ENCODE measurements at regions not wholly inside any gene's neighbourhood (a gene's known extent, or its start where the extent isn't known, plus 50 kb on each side); places are given as distances from the start of the nearest gene placed in this dataset.

- TF ChIP-seq USF1 (CRISPR knock-in tag; IDR thresholded peaks at IDR 0.05) (no peak), ZNF512 (CRISPR knock-in tag; IDR thresholded peaks at IDR 0.05; ENCODE audit: borderline replicate concordance) (no peak), PRDM15 (CRISPR knock-in tag; IDR thresholded peaks at IDR 0.05) (no peak), SOX15 (CRISPR knock-in tag; IDR thresholded peaks at IDR 0.05) (no peak), ZNF532 (CRISPR knock-in tag; IDR thresholded peaks at IDR 0.05; ENCODE audit: borderline replicate concordance) (no peak)
These were observed 201.2 kb upstream of the KLF12 start (continued) for GRCh38 chr13:74335370-74335769.

- Mint-ChIP-seq H3K27me3 (ENCODE audit: low read depth) (no peaks in the 10 kb centered on the region), H3K36me3 (no peaks in the 10 kb centered on the region), H3K27ac (no peak overlapping the region), H3K4me3 (no peak overlapping the region), H3K4me1 (no peaks in the 10 kb centered on the region), H3K9me3 (peaks cover 3% of the 10 kb centered on the region)
- CTCF ChIA-PET = interaction anchor here (1.1 to 1.5 kb wide), 2 partner anchors 43 kb away, joined by 3 to 5 read pairs; no protein-coding TSS in a partner anchor
- no peak for DNase-seq (ENCODE audit: low spot score)
- TF ChIP-seq ZBTB43 (CRISPR knock-in tag; IDR thresholded peaks at IDR 0.05) (no peak), IRF2 (CRISPR knock-in tag; IDR thresholded peaks at IDR 0.05; ENCODE audit: borderline replicate concordance, low read depth) (no peak), ATF3 (CRISPR knock-in tag; conservative IDR thresholded peaks at IDR 0.05) (no peak), ATF1 (CRISPR knock-in tag; IDR thresholded peaks at IDR 0.05) (no peak), NR3C1 (CRISPR knock-in tag; conservative IDR thresholded peaks at IDR 0.05; ENCODE audit: low read depth) (no peak), CDX4 (CRISPR knock-in tag; IDR thresholded peaks at IDR 0.05; ENCODE audit: borderline replicate concordance) (no peak), OVOL2 (CRISPR knock-in tag; IDR thresholded peaks at IDR 0.05; ENCODE audit: borderline replicate concordance) (no peak), PRDM15 (CRISPR knock-in tag; IDR thresholded peaks at IDR 0.05) (no peak), ZMAT4 (CRISPR knock-in tag; IDR thresholded peaks at IDR 0.05) (no peak), NFYB (CRISPR knock-in tag; conservative IDR thresholded peaks at IDR 0.05; ENCODE audit: low read depth) (no peak), ZBTB21 (CRISPR knock-in tag; IDR thresholded peaks at IDR 0.05; ENCODE audit: borderline replicate concordance) (no peak), ERG (CRISPR knock-in tag; IDR thresholded peaks at IDR 0.05) (no peak)
- ATAC-seq = no peak
- POLR2A ChIA-PET = no interaction called here
These were observed 195.8 kb upstream of the KLF12 start for GRCh38 chr13:74329962-74330361.

Measured in WTC11 (cell line).